ENCODE measurements at regions not wholly inside any gene's neighbourhood (a gene's known extent, or its start where the extent isn't known, plus 50 kb on each side); places are given as distances from the start of the nearest gene placed in this dataset.
"Not testable (repeated sequence)": the region's sequence is repeated elsewhere in the genome, so short reads cannot be mapped to it uniquely, and the experiment has no call there.

GRCh38 chr5:91668261-91668660 is 285.1 kb upstream of the ARRDC3 start:
- no peak for DNase-seq

- no peak for DNase-seq
Measured at GRCh38 chr5:91652678-91653077, 269.6 kb upstream of the ARRDC3 start.

GRCh38 chr5:91651704-91652103 is 268.6 kb upstream of the ARRDC3 start:
- DNase-seq: no peak

- no peak for DNase-seq
Measured at GRCh38 chr5:91645347-91645746, 262.2 kb upstream of the ARRDC3 start.

GRCh38 chr5:91643797-91644196 is 260.7 kb upstream of the ARRDC3 start:
- no peak for DNase-seq

- no peak for DNase-seq
Measured at GRCh38 chr5:91642581-91642980, 259.5 kb upstream of the ARRDC3 start.

- peak; percentile 49 for DNase-seq
Measured at GRCh38 chr5:91641730-91642350, 258.7 kb upstream of the ARRDC3 start.

GRCh38 chr5:91639744-91640143 is 256.6 kb upstream of the ARRDC3 start:
- no peak for DNase-seq

GRCh38 chr5:91638010-91638409 is 254.9 kb upstream of the ARRDC3 start:
- DNase-seq: no peak

GRCh38 chr5:91635950-91636734 is 253.0 kb upstream of the ARRDC3 start:
- DNase-seq: peak; percentile 4

- no peak for DNase-seq
Measured at GRCh38 chr5:91632871-91633270, 249.8 kb upstream of the ARRDC3 start.

GRCh38 chr5:91611746-91612145 is 228.6 kb upstream of the ARRDC3 start:
- no peak for DNase-seq

GRCh38 chr5:91607675-91608074 is 224.6 kb upstream of the ARRDC3 start:
- no peak for DNase-seq

- no peak for DNase-seq
Measured at GRCh38 chr5:91599863-91600262, 216.7 kb upstream of the ARRDC3 start.

- DNase-seq: no peak
Measured at GRCh38 chr5:91598216-91598615, 215.1 kb upstream of the ARRDC3 start.

GRCh38 chr5:91595424-91595823 is 212.3 kb upstream of the ARRDC3 start:
- DNase-seq: no peak

- DNase-seq: no peak
Measured at GRCh38 chr5:91591076-91591475, 208.0 kb upstream of the ARRDC3 start.

- DNase-seq: no peak
Measured at GRCh38 chr5:91586232-91586631, 203.1 kb upstream of the ARRDC3 start.

- DNase-seq: no peak
Measured at GRCh38 chr5:91584352-91584751, 201.2 kb upstream of the ARRDC3 start.

GRCh38 chr5:91566012-91566411 is 182.9 kb upstream of the ARRDC3 start:
- not testable (repeated sequence) for DNase-seq

GRCh38 chr5:91562922-91563321 is 179.8 kb upstream of the ARRDC3 start:
- DNase-seq: no peak

- DNase-seq: peak; percentile 21
Measured at GRCh38 chr5:91541696-91542095, 158.6 kb upstream of the ARRDC3 start.

GRCh38 chr5:91538179-91538578 is 155.1 kb upstream of the ARRDC3 start:
- no peak for DNase-seq

GRCh38 chr5:91535499-91535898 is 152.4 kb upstream of the ARRDC3 start:
- DNase-seq: no peak
